ENCODE measurements at regions not wholly inside any gene's neighbourhood (a gene's known extent, or its start where the extent isn't known, plus 50 kb on each side); places are given as distances from the start of the nearest gene placed in this dataset.

DNA sequence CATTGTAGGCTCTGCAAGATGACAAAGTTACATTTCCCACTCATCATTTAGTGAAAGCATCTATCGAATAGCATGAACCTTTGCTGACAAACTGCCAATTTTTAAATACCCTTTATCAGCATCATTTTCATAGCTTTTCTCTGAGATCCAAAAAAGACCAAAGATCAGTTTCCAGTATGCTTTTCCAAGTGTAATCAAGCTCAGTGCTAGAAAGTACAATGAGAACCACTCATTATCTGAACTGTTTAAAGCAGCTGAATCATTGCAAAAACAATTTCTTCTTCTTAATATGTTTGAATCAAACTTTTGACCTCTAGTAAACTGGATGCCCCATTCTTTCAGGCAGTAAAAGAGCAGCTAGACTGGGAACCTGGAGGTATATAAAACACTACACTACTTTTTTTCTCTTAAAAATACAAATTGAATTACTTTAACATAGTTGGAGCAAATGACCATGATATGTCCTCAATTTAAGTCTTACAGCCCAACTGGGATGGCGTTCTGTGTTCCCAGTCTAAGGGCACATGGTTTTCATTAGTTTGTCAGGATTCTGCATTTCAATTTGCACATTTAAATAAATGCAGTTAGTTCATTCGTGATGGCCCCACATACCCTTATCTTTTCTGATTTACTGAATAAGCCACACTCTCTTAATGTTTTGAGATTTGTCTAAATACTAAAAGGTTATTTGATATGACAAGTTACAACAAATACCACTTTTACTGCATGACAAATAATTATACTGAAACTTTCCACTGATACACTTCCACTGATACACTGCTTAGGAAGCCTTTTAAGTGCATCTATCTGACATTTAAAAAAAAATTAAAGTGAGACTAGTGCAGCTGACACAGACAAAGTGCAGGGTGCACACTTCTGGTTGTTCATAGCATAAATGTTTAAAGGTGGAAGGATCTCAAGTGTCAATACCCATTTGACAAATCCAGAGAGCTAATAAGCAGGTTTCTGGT is 146.0 kb upstream of the FRMD4B start:
- no peak for DNase-seq

DNA sequence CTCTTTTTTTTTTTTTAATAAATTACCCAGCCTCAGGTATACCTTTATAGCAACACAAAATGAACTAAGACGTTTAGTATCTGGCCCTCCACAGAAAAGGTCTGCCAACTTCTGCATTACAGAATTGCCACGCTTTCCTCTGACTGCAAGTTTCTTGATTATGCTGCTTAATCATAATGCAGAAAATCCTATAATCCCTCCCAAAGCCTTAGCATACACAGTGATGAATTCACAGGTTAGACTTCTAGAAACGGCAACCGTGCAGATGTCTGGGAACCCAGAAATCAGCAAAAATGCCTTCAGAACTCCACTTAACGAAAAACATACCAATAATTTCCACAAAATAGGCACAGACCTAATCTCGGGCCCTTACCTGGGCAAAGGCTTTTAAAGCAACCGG is 144.7 kb upstream of the FRMD4B start:
- no peak for DNase-seq

GRCh38 chr3:69527498-69527897 is 141.6 kb upstream of the FRMD4B start:
- DNase-seq: no peak

GRCh38 chr3:69524816-69525215 is 138.9 kb upstream of the FRMD4B start:
- DNase-seq: peak; percentile 65

GRCh38 chr3:69521286-69521685 is 135.4 kb upstream of the FRMD4B start:
- DNase-seq: peak; percentile 69

GRCh38 chr3:69511361-69511760 is 125.5 kb upstream of the FRMD4B start:
- DNase-seq: no peak

DNA sequence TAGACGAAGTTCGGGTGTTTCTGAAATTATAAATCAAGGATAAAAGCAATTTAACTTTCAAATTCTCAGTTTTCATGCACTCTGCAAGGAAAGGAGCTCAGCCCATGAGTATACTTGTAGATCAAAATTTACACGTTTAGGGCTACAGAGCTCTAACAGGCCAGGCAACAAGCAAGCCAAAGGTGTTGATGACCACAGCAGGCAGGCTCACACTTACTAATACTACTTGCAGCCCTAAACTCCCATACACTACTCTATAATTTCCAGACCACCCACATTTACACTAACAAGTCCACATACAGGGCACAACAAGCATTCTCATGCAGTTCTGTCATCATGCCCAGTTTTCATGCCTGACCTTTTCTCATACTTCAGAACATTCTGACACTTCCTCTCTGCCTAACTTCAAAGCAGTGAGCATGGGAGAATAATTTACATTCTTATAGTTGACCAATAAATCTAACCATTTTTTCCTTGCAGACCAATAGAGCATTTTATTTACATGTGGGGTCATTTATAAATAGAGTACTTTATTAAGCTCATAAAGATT is 124.7 kb upstream of the FRMD4B start:
- DNase-seq: peak; percentile 26

DNA sequence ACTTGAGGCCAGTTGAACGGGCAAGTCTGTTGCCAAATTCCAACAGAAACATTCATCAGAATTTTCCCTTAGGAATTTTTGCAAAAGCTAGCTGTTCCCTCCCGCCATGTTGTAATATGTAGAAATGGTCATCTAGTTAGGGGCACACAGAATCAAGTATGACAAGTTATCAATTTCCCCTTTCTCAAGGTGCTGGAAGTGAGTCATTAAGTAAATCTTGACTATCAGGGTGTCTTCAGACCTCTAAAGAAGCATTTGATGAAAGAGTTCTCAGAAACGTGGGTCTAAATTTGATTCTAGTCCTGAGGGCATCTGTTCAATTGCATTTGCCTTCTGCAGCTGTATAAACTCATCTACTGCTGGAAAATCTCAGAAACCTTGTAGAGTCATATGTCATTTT is 123.4 kb upstream of the FRMD4B start:
- DNase-seq: no peak

DNA sequence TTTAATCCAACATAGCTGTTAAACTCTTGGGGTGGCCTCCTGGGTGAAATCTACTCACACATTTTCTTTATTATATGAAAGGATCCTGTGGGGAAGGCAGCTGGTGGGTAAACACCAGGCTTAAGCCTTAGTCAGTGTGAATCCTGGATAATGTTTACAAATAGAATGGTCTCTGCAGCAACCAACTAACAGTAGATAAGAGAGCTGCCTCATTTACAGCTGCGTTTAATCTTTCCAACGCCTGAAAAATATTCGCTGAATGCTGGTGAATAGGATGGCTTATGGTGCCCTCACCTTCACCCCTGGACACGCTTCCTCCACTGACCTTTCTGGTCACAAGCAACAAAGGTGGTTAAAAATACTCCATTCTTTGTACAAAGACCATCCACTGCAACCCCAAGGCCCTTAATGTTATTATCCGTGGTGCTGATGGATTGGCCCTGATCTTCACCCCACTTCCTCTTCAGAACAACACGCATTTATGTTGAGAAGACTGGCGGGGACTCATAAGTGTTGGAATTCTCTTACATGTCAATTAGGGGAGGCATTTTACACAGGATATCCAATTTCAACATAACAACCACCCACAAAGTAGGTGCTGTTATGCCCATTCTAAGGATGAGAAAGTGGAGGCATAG is 120.0 kb upstream of the FRMD4B start:
- no peak for DNase-seq

GRCh38 chr3:69504232-69504631 is 118.3 kb upstream of the FRMD4B start:
- DNase-seq: no peak

GRCh38 chr3:69500604-69501003 is 114.7 kb upstream of the FRMD4B start:
- peak; percentile 97 for DNase-seq

GRCh38 chr3:69499899-69500421 is 114.1 kb upstream of the FRMD4B start:
- DNase-seq: peak; percentile 50

GRCh38 chr3:69499422-69499821 is 113.5 kb upstream of the FRMD4B start:
- no peak for DNase-seq

GRCh38 chr3:69496856-69497255 is 111.0 kb upstream of the FRMD4B start:
- peak; percentile 44 for DNase-seq

DNA sequence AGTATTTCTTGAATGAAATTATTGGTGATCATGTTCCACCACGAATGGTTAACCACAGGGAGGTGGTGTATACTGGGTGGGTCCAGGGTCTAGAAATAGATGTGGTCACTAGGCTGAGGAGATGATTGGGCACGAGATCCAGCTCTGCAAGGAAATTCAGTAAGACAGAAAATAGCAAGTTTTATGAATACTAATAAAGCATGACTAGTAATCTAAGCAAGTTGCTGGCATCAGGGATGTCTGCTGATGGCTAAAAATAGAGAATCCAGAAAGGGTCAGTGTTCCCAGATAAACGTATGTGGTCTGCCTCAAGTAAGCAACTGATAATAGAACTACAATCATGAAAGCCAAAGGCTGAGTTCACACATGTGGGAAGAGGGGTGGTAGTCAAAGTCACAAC is 108.3 kb upstream of the FRMD4B start:
- DNase-seq: no peak

- DNase-seq: no peak
Measured at GRCh38 chr3:69493157-69493556, 107.3 kb upstream of the FRMD4B start.

DNA sequence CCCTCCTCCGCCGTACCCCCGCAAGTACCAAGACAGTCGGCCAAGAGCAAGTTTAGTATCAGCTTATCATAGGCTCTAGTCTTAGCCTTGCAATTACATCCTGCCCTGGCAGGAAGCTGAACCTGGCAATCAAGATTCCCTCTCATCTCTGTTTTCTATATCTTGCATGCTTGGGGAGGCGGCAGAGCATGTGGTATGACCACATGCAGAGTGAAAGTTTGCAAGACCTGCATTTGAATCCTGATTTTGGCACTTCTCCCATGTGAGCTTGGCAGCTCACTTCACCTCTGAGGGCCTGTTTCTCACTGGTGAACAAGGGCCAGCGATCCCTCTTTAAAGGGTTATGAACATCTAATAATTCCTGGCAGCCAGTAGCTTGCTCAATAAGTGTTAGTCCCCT is 106.1 kb upstream of the FRMD4B start:
- DNase-seq: no peak

GRCh38 chr3:69490971-69491370 is 105.1 kb upstream of the FRMD4B start:
- no peak for DNase-seq

- peak; percentile 33 for DNase-seq
Measured at GRCh38 chr3:69490235-69490634, 104.3 kb upstream of the FRMD4B start.

GRCh38 chr3:69488026-69488425 is 102.1 kb upstream of the FRMD4B start:
- DNase-seq: no peak

- DNase-seq: no peak
Measured at GRCh38 chr3:69485489-69485888, 99.6 kb upstream of the FRMD4B start.

DNA sequence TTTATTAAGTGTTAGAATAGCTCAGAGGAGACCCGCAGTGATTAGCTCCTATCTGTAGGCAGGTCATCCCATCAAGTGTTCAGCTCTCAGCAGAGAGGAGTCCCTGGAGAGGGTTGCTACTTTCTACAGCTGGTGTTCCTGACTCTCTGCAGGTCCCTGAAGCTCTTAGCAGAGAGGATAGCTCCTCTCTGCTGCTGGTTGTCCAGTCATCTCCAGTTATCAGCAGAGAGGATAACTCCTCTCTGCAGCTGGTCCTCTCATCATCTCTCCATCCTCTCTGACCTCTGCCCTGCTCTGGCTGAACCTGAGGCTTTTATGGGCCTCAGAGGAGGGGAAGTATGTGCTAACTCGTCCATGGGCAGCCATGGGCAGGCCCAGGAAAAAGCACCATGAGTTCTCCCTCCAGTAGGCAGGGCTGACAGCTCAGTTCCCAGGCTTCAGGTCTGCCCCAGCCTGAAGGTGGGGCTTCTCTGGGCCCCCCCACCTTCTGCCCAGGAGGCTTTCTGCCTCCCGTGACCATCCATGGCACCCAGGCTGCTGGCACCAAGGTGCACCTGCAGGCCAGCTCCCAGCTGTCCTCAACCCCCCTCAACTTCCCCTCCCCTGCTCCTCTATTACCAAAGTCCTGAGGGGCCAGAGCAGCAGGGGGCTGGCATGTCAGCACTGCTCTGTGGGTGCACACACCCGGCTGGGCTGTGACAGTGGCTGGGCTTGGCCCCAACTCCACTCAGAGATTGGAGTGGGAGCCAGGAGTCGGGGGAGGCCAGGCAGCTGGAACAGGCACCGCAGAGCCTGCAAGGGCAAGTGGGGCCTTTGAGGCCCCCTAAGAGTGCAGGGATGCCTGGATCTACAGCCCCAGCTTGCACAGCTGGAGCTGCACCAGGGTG is 98.9 kb upstream of the FRMD4B start:
- no peak for DNase-seq

GRCh38 chr3:69483449-69483848 is 97.6 kb upstream of the FRMD4B start:
- no peak for DNase-seq
